ENCODE measurements at regions not wholly inside any gene's neighbourhood (a gene's known extent, or its start where the extent isn't known, plus 50 kb on each side); places are given as distances from the start of the nearest gene placed in this dataset.
"Not testable (repeated sequence)": the region's sequence is repeated elsewhere in the genome, so short reads cannot be mapped to it uniquely, and the experiment has no call there.

- H3K36me3 ChIP-seq (ENCODE audit: control insufficient read depth in 2 of 2, insufficient read depth in 2 of 2, low read length in 1 of 2) = no peaks in the 10 kb centered on the region
- H3K27me3 ChIP-seq (ENCODE audit: control insufficient read depth in 1 of 2, insufficient read depth in 2 of 2, low read length in 2 of 2) = no peaks in the 10 kb centered on the region
- 70 to 83% methylated on average over 1 of the region's 1 CpG for WGBS, 2 donors
- H3K4me3 ChIP-seq (ENCODE audit: low read depth in 1 of 2, low read length in 2 of 2) = no peak overlapping the region
- H3K27ac ChIP-seq (ENCODE audit: low read depth in 2 of 2, low read length in 1 of 2) = no peak overlapping the region
- peaks cover 0 to 2% of the 10 kb centered on the region in 2 donors for H3K9me3 ChIP-seq (ENCODE audit: control insufficient read depth in 2 of 2, insufficient read depth in 1 of 2, low read depth in 1 of 2, low read length in 1 of 2)
- no peaks in the 10 kb centered on the region for H3K4me1 ChIP-seq (ENCODE audit: control insufficient read depth in 2 of 2, insufficient read depth in 2 of 2, low read length in 1 of 2)
Measured at GRCh38 chr6:67933278-67933677, 701.8 kb upstream of the ADGRB3 start.

DNA sequence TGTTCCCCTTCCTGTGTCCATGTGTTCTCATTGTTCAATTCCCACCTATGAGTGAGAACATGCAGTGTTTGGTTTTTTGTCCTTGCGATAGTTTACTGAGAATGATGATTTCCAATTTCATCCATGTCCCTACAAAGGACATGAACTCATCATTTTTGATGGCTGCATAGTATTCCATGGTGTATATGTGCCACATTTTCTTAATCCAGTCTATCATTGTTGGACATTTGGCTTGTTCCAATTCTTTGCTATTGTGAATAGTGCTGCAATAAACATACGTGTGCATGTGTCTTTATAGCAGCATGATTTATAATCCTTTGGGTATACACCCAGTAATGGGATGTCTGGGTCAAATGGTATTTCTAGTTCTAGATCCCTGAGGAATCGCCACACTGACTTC, 712.5 kb upstream of the ADGRB3 start:
- H3K4me1 ChIP-seq (ENCODE audit: control insufficient read depth in 2 of 2, insufficient read depth in 2 of 2, low read length in 1 of 2); H3K36me3 ChIP-seq (ENCODE audit: control insufficient read depth in 2 of 2, insufficient read depth in 2 of 2, low read length in 1 of 2); H3K4me3 ChIP-seq (ENCODE audit: low read depth in 1 of 2, low read length in 2 of 2); H3K9me3 ChIP-seq (ENCODE audit: control insufficient read depth in 2 of 2, insufficient read depth in 1 of 2, low read depth in 1 of 2, low read length in 1 of 2); H3K27ac ChIP-seq (ENCODE audit: low read depth in 2 of 2, low read length in 1 of 2); H3K27me3 ChIP-seq (ENCODE audit: control insufficient read depth in 1 of 2, insufficient read depth in 2 of 2, low read length in 2 of 2): not testable (repeated sequence)
- WGBS, 2 donors = 68 to 82% methylated on average over 2 of the region's 3 CpGs

- H3K4me3 ChIP-seq (ENCODE audit: low read depth in 1 of 2, low read length in 2 of 2); H3K9me3 ChIP-seq (ENCODE audit: control insufficient read depth in 2 of 2, insufficient read depth in 1 of 2, low read depth in 1 of 2, low read length in 1 of 2); H3K27me3 ChIP-seq (ENCODE audit: control insufficient read depth in 1 of 2, insufficient read depth in 2 of 2, low read length in 2 of 2); H3K4me1 ChIP-seq (ENCODE audit: control insufficient read depth in 2 of 2, insufficient read depth in 2 of 2, low read length in 1 of 2); H3K27ac ChIP-seq (ENCODE audit: low read depth in 2 of 2, low read length in 1 of 2); H3K36me3 ChIP-seq (ENCODE audit: control insufficient read depth in 2 of 2, insufficient read depth in 2 of 2, low read length in 1 of 2): not testable (repeated sequence)
- 79 to 86% methylated on average over 1 of the region's 1 CpG for WGBS, 2 donors
Measured at GRCh38 chr6:67920040-67920439, 715.0 kb upstream of the ADGRB3 start.

DNA sequence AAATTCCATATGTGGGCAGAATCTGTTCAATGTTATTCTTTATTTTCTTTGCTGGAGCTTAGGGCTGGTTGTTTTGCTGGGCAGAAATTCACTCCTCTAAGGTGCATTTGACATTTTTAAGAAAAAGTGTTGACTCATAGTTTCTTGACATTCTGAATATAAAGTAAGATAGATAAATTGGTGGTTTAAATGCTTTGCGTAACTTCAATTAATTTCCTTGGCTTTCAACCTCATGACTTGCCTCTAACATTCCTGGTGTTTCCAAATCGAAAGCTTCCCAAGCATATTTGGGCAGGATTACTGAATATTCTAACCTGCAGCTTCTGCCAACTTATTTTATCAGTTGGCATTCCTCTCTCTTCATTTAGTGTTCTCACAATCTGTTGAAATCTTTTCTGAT, 718.7 kb upstream of the ADGRB3 start:
- no peaks in the 10 kb centered on the region for H3K27me3 ChIP-seq (ENCODE audit: control insufficient read depth in 1 of 2, insufficient read depth in 2 of 2, low read length in 2 of 2)
- H3K9me3 ChIP-seq (ENCODE audit: control insufficient read depth in 2 of 2, insufficient read depth in 1 of 2, low read depth in 1 of 2, low read length in 1 of 2) = no peaks in the 10 kb centered on the region
- H3K27ac ChIP-seq (ENCODE audit: low read depth in 2 of 2, low read length in 1 of 2) = no peak overlapping the region
- H3K4me3 ChIP-seq (ENCODE audit: low read depth in 1 of 2, low read length in 2 of 2) = no peak overlapping the region
- H3K4me1 ChIP-seq (ENCODE audit: control insufficient read depth in 2 of 2, insufficient read depth in 2 of 2, low read length in 1 of 2) = no peaks in the 10 kb centered on the region
- H3K36me3 ChIP-seq (ENCODE audit: control insufficient read depth in 2 of 2, insufficient read depth in 2 of 2, low read length in 1 of 2) = no peaks in the 10 kb centered on the region
- WGBS, 2 donors = 58 to 71% methylated on average over 2 of the region's 2 CpGs

- H3K4me1 ChIP-seq (ENCODE audit: control insufficient read depth in 2 of 2, insufficient read depth in 2 of 2, low read length in 1 of 2) = no peaks in the 10 kb centered on the region
- H3K36me3 ChIP-seq (ENCODE audit: control insufficient read depth in 2 of 2, insufficient read depth in 2 of 2, low read length in 1 of 2) = no peaks in the 10 kb centered on the region
- no peaks in the 10 kb centered on the region for H3K27me3 ChIP-seq (ENCODE audit: control insufficient read depth in 1 of 2, insufficient read depth in 2 of 2, low read length in 2 of 2)
- H3K27ac ChIP-seq (ENCODE audit: low read depth in 2 of 2, low read length in 1 of 2) = no peak overlapping the region
- no peaks in the 10 kb centered on the region for H3K9me3 ChIP-seq (ENCODE audit: control insufficient read depth in 2 of 2, insufficient read depth in 1 of 2, low read depth in 1 of 2, low read length in 1 of 2)
- no peak overlapping the region for H3K4me3 ChIP-seq (ENCODE audit: low read depth in 1 of 2, low read length in 2 of 2)
- WGBS, 2 donors = 15 to 85% methylated on average over 1 of the region's 1 CpG
Measured at GRCh38 chr6:67914419-67914818, 720.7 kb upstream of the ADGRB3 start.

- Histone ChIP-seq H3K4me1 (ENCODE audit: control insufficient read depth in 2 of 2, insufficient read depth in 2 of 2, low read length in 1 of 2) (no peaks in the 10 kb centered on the region), H3K9me3 (ENCODE audit: control insufficient read depth in 2 of 2, insufficient read depth in 1 of 2, low read depth in 1 of 2, low read length in 1 of 2) (no peaks in the 10 kb centered on the region), H3K27me3 (ENCODE audit: control insufficient read depth in 1 of 2, insufficient read depth in 2 of 2, low read length in 2 of 2) (no peaks in the 10 kb centered on the region), H3K36me3 (ENCODE audit: control insufficient read depth in 2 of 2, insufficient read depth in 2 of 2, low read length in 1 of 2) (no peaks in the 10 kb centered on the region), H3K4me3 (ENCODE audit: low read depth in 1 of 2, low read length in 2 of 2) (no peak overlapping the region), H3K27ac (ENCODE audit: low read depth in 2 of 2, low read length in 1 of 2) (no peak overlapping the region)
- WGBS, 2 donors = 79 to 86% methylated on average over 2 of the region's 2 CpGs
Measured at GRCh38 chr6:67909354-67909753, 725.7 kb upstream of the ADGRB3 start.

DNA sequence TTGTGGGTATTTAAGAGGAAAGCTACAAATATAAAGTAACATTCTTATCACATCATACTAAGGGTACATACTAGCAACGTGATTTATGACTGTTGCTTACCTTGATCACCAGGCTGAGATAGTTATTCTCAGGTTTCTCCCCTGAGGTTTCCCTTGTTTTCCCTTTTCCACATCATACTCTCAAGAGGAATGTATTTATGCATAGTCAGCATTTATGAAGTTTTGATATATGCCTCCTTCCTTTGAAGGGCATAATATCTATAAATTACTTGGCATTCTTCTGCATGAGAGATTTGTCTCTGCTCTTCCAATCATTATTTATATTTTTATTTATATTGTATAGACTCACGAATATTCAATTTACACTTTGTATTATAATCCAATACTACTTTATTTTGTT, 726.7 kb upstream of the ADGRB3 start:
- no peaks in the 10 kb centered on the region for H3K36me3 ChIP-seq (ENCODE audit: control insufficient read depth in 2 of 2, insufficient read depth in 2 of 2, low read length in 1 of 2)
- H3K27me3 ChIP-seq (ENCODE audit: control insufficient read depth in 1 of 2, insufficient read depth in 2 of 2, low read length in 2 of 2) = no peaks in the 10 kb centered on the region
- no peak overlapping the region for H3K27ac ChIP-seq (ENCODE audit: low read depth in 2 of 2, low read length in 1 of 2)
- H3K4me1 ChIP-seq (ENCODE audit: control insufficient read depth in 2 of 2, insufficient read depth in 2 of 2, low read length in 1 of 2) = no peaks in the 10 kb centered on the region
- H3K9me3 ChIP-seq (ENCODE audit: control insufficient read depth in 2 of 2, insufficient read depth in 1 of 2, low read depth in 1 of 2, low read length in 1 of 2) = no peaks in the 10 kb centered on the region
- 59 to 63% methylated on average over 2 of the region's 2 CpGs for WGBS, 2 donors
- no peak overlapping the region for H3K4me3 ChIP-seq (ENCODE audit: low read depth in 1 of 2, low read length in 2 of 2)

- H3K27me3 ChIP-seq (ENCODE audit: control insufficient read depth in 1 of 2, insufficient read depth in 2 of 2, low read length in 2 of 2); H3K27ac ChIP-seq (ENCODE audit: low read depth in 2 of 2, low read length in 1 of 2); H3K36me3 ChIP-seq (ENCODE audit: control insufficient read depth in 2 of 2, insufficient read depth in 2 of 2, low read length in 1 of 2); H3K4me3 ChIP-seq (ENCODE audit: low read depth in 1 of 2, low read length in 2 of 2); H3K4me1 ChIP-seq (ENCODE audit: control insufficient read depth in 2 of 2, insufficient read depth in 2 of 2, low read length in 1 of 2); H3K9me3 ChIP-seq (ENCODE audit: control insufficient read depth in 2 of 2, insufficient read depth in 1 of 2, low read depth in 1 of 2, low read length in 1 of 2): not testable (repeated sequence)
Measured at GRCh38 chr6:67904735-67905134, 730.3 kb upstream of the ADGRB3 start.

GRCh38 chr6:67898875-67899274, 736.2 kb upstream of the ADGRB3 start:
- Histone ChIP-seq H3K27ac (ENCODE audit: low read depth in 2 of 2, low read length in 1 of 2) (no peak overlapping the region), H3K27me3 (ENCODE audit: control insufficient read depth in 1 of 2, insufficient read depth in 2 of 2, low read length in 2 of 2) (no peaks in the 10 kb centered on the region), H3K36me3 (ENCODE audit: control insufficient read depth in 2 of 2, insufficient read depth in 2 of 2, low read length in 1 of 2) (no peaks in the 10 kb centered on the region), H3K4me3 (ENCODE audit: low read depth in 1 of 2, low read length in 2 of 2) (no peak overlapping the region), H3K9me3 (ENCODE audit: control insufficient read depth in 2 of 2, insufficient read depth in 1 of 2, low read depth in 1 of 2, low read length in 1 of 2) (no peaks in the 10 kb centered on the region), H3K4me1 (ENCODE audit: control insufficient read depth in 2 of 2, insufficient read depth in 2 of 2, low read length in 1 of 2) (no peaks in the 10 kb centered on the region)
- WGBS, 2 donors = 55% methylated on average over 1 of the region's 1 CpG

DNA sequence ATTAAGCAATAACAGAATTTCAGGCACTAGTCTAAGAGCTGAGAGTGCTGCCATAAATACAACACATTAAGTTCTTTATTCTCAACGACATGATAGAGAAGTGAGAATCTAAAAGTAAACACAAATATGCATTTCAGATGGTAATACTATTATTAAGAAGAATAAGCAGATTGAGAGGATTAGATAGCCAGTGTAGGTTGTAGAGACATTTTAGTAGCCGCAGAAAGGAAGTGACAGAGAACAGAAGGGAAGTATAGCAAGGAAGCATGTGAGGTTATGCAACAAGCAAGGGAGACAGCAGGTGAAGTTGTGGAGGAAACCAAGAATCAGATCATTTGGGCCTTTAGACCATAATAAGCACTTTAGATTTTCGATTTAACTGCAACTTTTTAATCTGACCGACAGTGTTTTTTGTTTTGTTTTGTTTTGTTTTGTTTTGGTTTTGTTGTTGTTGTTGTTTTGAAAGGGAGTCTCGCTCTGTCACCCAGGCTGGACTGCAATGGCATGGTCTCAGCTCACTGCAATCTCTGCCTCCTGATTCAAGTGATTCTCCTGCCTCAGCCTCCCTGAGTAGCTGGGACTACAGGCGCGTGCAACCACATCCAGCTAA, 737.0 kb upstream of the ADGRB3 start:
- H3K4me3 ChIP-seq (ENCODE audit: low read depth in 1 of 2, low read length in 2 of 2) = no peak overlapping the region
- H3K36me3 ChIP-seq (ENCODE audit: control insufficient read depth in 2 of 2, insufficient read depth in 2 of 2, low read length in 1 of 2) = no peaks in the 10 kb centered on the region
- H3K4me1 ChIP-seq (ENCODE audit: control insufficient read depth in 2 of 2, insufficient read depth in 2 of 2, low read length in 1 of 2) = no peaks in the 10 kb centered on the region
- H3K27me3 ChIP-seq (ENCODE audit: control insufficient read depth in 1 of 2, insufficient read depth in 2 of 2, low read length in 2 of 2) = no peaks in the 10 kb centered on the region
- no peaks in the 10 kb centered on the region for H3K9me3 ChIP-seq (ENCODE audit: control insufficient read depth in 2 of 2, insufficient read depth in 1 of 2, low read depth in 1 of 2, low read length in 1 of 2)
- no peak overlapping the region for H3K27ac ChIP-seq (ENCODE audit: low read depth in 2 of 2, low read length in 1 of 2)
- WGBS, 2 donors = 73 to 76% methylated on average over 7 of the region's 7 CpGs

Measured in esophagus (tissue), 2 donors.